NCI-H345 (cell line): ENCODE measurements at regions not wholly inside any gene's neighbourhood (a gene's known extent, or its start where the extent isn't known, plus 50 kb on each side); places are given as distances from the start of the nearest gene placed in this dataset.
"Not testable (repeated sequence)": the region's sequence is repeated elsewhere in the genome, so short reads cannot be mapped to it uniquely, and the experiment has no call there.

Experiments used
- DNase-seq: peaks from one replicate; lab custom pipeline; 2025; lab: John Stamatoyannopoulos, UW

DNA sequence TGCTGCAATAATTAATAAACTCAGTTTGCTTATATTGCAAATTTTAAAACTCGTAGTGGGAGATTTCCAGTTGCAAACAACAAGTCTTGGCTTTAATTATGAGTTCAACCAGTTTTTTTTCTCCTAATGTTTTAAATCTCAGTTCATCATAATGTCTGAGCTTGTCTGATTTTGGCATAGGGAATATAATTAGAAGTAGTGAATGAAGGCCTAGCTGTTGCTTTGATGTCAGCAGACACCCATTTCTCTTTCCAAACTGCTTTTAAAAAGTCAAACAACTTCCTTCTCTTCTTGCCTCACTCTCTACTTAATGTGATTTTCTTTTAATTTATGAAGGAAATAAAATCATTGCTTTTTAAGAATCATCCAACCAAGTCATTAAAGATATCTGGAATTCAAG, 1462.1 kb downstream of the DPP10 start:
- no peak for DNase-seq

DNA sequence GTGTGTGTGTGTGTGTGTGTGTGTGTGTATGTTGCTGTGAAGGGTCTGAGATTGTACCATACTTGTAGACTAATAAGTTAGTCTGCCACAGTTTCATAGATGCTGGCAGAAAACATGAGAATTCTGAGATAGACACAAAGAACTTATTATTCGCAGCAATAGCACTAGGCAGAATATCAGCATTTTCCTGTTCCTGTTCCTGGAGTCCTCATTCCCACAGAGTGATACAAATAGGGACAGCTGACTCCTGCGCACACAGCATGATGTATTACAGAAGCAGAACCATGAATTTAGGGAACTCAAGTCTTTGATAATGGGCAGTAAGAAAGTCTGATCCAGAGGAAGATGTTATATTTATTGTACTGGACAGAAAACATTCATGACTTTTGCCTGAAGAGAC, 1466.3 kb downstream of the DPP10 start:
- no peak for DNase-seq

DNA sequence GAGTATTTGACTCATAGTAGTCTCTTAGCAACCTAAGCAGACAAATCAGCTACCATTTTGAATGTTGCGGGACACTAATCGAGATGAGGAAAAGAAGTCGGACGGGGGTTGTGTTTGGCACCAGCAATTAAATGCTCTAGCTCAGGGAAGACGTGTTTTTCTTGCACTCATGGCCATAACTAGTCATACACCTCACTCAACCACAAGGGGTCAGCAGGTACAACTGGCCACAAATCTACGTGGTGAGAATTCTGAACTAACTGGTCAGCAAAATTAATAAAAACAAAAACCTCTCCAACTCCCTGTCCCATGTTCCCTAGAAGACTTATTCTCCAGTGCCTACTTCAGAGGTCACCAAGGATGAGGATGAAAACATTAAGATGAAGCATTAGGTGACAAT, 1467.8 kb downstream of the DPP10 start:
- DNase-seq, result no peak

DNA sequence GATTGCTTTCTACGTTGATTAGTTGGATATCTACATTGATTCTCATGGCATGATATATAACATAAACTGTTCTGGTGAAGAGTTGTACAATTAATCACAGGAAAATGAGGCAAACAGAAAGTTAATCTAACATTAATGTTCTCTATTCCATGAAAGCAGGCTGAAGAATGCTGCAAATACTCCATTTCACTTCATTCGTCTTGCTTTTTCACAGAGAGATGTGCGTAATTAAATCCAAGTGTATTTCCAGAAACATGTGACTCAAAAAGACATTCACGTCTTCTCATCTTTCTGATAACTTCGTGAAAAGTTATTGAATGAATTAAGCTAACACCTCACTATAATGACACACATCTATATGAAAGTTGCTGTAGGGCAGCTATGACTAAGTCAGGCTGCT, 1471.5 kb downstream of the DPP10 start:
- DNase-seq, result no peak

DNA sequence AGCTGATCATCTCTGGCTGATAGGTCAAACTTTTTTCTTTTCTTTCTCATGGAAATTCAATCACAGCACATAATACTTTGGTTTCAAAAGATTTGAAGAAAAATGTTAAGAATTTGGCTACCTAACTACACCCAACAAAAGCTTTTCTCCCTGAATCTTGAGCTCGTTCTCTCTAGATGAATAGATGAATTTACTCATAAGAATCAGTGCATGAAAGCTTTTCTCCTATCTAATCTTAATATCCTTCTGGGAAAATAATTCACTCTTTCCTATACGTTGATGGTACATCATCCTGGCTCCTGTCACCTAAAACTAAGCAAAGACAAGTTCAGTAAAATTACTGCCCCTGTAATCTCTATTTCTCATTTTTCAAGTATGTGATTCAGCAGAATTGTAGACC, 1479.1 kb downstream of the DPP10 start:
- DNase-seq, result no peak

DNA sequence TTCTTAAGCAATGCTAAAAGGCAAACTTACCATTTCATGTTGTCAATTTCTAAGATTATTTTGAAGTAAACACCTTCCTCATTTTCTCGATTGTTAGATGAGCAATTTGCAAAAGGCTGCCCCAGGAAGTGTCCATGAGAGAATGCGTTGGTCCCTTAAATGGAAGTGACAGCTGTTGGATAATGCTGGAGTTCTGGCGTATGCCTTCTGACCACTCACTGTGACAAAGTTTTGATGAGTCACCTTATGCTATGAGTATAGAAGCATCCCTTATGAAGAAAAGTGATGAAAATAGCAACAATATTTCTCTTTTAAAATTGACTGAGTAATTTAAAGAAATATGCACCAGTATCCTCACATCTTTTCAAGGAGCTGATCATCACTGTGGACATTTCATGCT, 1497.5 kb downstream of the DPP10 start:
- DNase-seq, result no peak

DNA sequence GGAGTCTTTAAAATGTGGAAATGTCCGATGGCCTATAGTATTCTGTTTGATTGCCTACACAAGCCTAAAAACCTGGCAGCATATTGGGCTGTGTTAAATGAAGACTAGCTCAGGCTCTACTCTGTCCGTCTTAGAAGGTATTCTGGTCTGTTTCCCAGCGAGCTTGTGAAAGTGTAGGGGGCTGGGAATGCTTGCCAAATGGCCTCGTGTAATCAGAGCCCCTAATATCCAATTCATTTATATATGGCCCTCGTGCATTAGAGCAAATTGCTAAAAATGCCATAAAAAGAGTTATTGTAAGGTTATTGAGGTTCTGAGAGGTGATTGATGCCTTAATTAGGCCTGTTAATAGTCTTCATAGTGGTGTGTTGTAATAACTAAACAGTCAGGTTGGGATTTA, 1500.4 kb downstream of the DPP10 start:
- DNase-seq, result no peak

DNA sequence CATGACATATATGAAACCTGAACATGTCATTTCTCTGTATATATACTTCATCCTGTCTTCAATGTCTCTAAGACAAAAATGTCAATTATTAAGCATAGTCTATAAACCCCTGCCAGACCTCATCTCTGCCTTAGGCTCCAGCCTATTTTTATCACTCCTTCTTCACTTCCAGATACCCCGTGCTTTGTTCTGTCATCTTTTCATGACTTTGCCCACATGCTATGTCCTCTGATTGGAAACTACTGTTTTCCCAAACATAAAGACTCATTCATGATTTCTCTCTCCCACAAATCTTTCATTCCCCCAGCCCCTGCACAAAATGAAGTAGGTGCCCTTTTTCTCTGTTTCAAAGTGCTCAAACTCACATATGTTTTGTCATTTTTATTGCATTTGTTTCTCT, 1503.9 kb downstream of the DPP10 start:
- no peak for DNase-seq

DNA sequence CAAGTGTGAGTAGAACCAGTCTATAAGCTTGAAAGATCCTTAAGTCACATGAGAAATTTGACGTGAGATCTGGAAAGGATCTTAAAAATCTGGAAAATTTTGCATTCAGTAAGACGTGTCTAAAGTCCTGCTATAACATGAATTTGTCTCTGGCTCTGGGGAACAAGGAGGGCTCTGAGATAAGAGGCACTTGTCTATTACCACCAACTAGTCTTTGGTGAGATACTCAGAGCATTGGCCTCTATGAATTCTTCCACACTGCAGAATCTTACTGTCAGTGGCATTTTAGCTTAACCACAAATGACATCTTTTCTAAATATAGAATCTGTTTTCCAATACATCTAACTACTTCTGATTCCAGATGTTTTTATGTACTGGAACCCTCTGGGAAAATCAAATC, 1504.5 kb downstream of the DPP10 start:
- no peak for DNase-seq

DNA sequence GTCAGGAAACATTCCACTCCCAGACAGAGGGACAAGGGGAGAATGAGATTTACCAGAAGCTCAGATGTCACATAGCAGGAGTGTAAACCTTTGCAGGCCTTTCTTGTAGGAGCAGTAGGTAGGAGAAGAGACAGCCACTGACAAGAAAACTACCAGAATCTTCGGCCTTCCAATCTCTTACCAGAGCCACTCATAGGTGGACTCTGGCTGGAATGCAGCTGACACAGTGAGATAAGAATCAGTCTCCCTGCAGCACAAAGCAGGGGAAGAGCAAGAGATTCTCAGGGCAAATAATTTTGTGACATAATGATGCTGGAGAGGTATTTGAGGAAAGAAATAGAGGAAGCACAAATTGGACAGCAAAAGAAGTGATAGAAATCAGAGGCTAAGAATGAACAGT, 1534.5 kb downstream of the DPP10 start:
- no peak for DNase-seq

DNA sequence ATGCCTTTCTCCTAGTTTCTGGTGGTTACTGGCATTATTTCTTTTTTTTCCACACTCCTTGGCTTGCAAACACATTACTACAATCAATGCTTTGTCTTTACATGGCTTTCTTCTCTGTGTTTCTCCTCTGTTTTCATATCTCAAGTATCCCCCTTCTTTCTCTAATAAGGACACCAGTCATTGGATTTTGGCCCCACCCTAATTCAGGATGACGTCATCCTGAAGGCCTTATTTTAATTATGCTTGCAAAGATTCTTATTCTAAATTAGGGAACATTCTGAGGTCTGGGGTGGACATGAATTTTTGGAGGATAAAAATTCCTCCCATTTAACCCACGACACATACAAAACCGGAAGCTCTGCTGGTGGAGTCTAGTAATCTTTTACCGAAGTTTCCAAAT, 1556.6 kb downstream of the DPP10 start:
- no peak for DNase-seq

DNA sequence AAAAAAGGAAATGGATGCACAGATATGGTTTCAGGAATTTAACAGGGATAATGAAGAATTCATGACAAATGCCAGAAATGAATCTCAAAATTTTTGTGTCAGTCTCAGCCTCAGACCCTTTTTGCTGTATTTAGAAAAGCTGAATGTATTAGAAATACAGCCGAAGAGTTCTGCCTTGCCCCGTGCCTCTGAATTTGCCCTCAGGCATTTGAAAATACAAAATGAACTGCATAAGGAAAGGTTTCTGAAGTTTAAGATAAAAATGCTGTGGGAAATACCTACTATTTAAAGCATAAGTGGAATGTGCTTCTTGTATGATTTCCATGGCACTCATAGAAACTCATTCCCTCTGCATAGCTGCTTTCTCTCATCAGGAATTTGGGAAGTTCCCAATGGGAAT, 1580.6 kb downstream of the DPP10 start:
- DNase-seq, result no peak

DNA sequence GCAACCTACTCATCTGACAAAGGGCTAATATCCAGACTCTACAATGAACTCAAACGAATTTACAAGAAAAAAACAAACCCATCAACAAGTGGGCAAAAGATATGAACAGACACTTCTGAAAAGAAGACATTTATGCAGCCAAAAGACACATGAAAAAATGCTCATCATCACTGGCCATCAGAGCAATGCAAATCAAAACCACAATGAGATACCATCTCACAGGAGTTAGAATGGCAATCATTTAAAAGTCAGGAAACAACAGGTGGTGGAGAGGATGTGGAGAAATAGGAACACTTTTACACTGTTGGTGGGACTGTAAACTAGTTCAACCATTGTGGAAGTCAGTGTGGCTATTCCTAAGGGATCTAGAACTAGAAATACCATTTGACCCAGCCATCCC, 1596.3 kb downstream of the DPP10 start:
- DNase-seq, result not testable (repeated sequence)

DNA sequence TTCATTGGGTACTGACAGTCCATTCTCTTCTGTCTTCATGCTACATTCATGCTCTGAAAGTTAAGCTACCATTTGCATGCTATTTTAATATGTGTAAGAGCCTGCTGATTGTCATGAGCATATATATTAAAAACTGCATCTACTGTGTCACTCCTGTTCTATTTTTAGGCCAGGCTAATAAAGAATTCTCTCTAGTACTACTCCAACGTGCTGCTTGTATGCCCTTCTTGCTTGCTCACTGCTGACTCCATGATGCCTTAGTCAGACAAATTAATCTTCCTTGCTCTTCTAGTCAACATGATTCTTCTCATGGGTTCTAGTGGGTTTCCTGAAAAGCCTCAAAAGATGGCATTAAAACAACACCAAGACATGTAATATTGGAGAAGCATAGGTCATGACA, 1600.1 kb downstream of the DPP10 start:
- no peak for DNase-seq

DNA sequence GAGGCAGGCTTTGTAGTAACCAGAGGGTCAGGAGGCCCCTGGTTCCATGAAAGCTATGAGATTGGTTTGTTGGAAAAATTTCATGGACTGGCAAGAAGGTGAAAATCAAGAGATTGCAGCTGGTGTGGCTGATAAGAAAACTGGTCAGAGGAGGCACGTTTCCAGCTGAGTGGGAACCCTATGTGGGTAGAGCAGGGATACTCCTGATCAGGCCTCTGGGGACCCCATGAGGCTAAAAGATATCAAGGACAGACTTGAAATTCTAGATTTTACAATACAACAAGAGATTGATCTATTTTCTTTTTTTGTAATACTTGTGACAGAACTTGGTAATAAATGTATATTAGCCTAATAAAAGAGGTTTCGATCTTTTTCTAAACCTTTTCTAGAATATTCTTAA, 1615.1 kb downstream of the DPP10 start:
- DNase-seq, result no peak

DNA sequence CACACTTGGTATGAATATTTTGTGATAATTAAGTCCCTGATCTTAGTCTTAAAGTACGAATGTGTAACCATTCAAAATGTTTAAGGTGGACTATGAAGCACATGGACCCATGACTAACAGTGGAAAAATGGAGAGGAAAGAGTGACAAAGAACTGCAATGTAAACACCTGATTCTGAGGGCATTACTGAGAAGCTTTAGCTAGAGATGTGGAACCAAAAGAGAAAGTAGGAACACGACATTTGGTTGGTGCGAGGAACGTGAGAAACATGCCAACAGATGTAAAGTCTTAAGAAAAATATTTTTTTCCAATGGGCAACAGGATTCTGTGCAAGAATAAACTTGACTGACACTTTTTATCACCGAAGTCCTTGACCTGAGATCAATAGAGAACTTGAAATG, 1618.6 kb downstream of the DPP10 start:
- no peak for DNase-seq

DNA sequence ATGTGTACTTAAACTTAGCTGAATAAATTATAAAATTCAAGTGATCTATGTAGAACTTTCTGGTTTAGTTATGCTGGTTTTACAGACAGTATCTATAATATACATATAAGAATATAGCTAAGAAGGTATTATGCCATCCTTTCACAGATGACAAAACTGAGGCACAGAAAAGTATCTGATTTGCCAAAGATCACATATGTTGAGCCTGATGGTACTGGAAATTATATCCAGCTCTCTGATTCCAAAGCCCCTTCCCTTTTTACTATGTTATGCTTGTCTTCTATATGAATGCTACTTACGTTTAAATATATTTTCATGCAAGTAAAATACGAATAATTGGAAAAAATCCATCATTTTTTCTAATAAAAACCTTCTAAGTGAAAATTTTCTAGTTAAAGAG, 1631.3 kb downstream of the DPP10 start:
- no peak for DNase-seq

DNA sequence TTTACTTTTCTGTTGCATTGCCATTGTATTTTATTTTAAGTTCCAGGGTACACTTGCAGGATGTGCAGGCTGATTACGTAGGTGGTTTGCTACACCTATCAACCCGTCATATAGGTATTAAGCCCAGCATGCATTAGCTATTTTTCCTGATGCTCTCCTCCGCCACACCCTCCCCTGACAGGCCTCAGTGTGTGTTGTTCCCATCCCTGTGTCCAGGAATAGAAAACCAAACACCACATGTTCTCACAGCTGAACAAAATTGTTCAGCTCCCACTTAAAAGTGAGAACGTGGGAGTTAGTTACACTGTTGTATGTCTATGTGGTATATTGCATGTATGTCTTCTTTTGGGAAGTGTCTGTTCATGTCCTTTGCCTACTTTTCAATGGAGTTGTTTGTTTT, 1631.7 kb downstream of the DPP10 start:
- no peak for DNase-seq

DNA sequence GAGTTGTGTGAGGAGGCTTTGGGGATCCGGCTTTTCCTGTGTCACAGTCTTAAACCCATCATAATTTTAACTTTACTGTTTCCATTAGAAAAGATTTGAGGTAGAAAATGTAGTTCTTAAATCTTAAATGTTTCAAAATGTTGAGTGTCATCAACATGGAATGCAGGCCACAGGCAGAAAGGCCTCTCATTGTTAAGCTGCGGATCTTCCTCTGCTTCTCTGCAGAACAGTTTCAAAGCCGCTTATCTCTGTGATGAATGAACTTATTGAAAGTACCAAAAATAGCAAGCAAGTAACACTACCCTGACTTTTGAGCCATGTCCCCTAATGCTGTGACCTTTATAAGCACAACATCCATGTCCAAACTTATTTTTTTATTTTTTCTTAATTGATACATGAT, 1645.8 kb downstream of the DPP10 start:
- no peak for DNase-seq

DNA sequence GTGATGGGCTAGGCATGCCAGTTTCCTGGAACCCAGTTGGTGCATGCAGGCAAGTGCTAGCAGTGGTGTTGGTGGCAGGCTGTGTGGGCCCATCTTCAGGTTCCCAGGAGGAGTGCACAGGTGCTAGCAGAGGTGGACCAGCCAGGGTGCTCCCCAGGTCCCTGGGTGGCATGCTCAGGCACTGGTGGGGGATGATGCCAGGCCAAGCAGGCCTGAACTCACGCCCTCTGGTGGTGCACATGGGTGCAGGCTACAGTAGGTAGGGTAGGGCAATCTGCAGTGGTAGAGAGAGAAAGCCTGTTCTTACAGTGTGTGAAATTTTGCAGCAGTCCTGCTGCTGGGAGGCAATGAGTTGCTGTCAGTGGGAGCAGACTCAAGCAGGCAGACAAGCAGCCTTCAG, 1651.8 kb downstream of the DPP10 start:
- no peak for DNase-seq

DNA sequence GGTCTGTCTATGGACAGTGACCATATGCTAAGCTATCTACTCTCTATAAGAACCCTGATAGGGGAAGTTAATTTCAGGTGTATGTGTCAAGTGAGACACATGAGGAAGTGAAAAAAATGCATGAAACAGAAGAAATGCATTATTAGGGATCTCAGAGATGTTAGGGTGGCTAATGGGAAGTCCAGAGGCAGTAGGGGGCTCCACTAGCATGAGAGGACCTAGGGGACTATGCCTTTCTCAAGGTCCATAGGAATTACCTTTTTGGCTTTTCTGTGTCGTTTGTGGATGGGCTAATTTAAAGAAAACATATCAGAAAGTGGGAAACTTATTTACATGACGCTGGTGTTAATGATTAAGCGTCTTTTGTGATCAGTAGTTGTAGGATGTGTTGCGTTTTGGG, 1653.2 kb downstream of the DPP10 start:
- no peak for DNase-seq

DNA sequence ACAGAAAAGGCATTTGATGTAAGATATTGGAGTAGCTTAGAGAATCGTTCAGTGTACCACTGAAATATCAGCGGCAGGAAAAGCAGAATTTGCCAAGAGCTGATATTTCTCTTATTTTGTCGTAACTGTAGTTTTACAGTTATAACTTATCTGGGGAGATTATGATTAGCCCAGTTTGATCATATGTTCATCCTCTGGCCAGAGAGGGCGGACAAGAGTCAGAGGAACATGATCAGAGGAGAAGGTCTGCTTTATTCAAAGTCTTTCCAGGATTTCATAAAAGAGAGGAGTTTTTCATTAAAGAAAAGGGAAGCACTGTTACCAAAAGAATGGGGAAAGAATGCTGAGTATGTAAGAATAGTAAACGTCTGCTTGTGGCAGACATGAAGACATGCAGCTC, 1655.6 kb downstream of the DPP10 start:
- DNase-seq, result no peak

DNA sequence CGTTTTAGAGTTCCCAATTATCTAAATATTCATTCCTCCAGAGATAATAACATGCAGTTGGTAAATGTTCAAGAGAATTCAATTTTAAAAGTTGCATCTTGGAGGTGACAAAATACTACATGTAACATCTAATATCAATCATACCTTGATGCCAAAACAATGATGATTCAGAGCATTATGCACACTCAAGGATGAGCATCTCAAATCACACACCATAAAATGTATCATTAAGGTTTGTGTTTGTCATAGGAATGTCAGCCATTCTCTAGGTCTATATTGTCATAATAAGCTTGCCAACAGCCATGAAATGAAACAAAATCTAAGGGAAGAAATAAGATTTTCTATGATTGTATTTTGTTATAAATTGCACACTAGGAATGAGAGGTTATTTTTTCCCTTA, 1667.0 kb downstream of the DPP10 start:
- DNase-seq, result no peak

DNA sequence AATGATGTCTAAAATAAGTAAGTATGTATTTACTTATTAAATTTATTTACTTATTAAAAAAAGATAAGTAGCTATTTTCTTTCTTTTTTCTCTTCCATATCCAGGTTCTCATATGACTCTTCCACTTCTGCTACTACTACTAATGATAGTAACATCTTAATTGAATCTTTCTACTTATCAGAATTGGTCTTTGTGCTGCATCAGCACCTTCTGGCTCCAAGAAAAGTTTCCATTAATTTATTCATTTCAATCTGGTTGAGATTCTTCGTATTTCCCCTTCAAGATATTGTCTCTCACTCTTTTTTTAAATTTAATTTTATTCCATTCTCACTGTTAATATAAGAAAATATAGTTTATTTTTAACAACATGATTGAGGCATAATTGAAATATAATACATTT, 1675.4 kb downstream of the DPP10 start:
- no peak for DNase-seq

DNA sequence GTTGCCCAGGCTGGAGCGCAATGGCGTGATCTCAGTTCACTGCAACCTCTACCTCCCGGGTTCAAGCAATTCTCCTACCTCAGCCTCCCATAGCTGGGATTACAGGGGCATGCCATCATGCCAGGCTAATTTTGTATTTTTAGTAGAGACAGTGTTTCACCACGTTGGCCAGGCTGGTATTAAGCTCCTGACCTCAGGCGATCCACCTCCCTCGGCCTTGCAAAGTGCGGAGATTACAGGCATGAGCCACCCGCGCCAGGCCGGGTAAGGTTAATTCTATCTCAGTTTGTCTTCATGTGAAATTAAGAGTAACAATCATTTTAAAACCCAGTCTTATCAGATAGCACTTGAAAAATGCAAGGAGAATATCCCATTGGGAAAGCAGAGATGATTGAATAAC, 1681.7 kb upstream of the DDX18 start:
- DNase-seq, result no peak
